ENCODE measurements at regions not wholly inside any gene's neighbourhood (a gene's known extent, or its start where the extent isn't known, plus 50 kb on each side); places are given as distances from the start of the nearest gene placed in this dataset.

DNA sequence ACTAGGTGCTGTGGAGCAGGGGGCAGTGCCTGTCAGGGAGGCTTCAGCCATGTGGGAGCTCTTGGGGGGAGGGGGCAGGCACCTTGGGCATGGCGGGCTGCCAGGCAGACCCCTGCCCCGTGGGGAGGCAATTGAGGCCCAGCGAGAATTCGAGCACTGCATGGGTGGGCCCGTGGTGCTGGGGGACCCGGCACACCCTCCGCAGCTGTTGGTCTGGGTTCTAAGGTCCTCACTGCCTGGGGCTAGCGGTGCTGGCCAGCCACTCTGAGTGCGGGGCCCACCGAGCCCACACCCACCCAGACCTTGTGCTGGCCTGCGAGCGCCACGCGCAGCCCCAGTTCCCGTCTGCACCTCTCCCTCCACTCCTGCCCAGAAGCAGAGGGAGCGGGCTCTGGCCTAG, 835.5 kb upstream of the CNTN5 start:
- TF ChIP-seq ZNF121 (CRISPR knock-in tag; conservative IDR thresholded peaks at IDR 0.05) (no peak), CTBP1 (IDR thresholded peaks at IDR 0.05; ENCODE audit: borderline replicate concordance) (no peak), EZH2 (IDR thresholded peaks at IDR 0.05; ENCODE audit: borderline replicate concordance, low read depth, low read length) (no peak), SP1 (CRISPR knock-in tag; IDR thresholded peaks at IDR 0.05) (no peak), ELF4 (CRISPR knock-in tag; IDR thresholded peaks at IDR 0.05) (no peak)
- TF ChIP-seq, protein P1, sequence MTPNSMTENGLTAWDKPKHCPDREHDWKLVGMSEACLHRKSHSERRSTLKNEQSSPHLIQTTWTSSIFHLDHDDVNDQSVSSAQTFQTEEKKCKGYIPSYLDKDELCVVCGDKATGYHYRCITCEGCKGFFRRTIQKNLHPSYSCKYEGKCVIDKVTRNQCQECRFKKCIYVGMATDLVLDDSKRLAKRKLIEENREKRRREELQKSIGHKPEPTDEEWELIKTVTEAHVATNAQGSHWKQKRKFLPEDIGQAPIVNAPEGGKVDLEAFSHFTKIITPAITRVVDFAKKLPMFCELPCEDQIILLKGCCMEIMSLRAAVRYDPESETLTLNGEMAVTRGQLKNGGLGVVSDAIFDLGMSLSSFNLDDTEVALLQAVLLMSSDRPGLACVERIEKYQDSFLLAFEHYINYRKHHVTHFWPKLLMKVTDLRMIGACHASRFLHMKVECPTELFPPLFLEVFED (CRISPR knock-in tag; conservative IDR thresholded peaks at IDR 0.05): no peak
- TF ChIP-seq, protein P2, sequence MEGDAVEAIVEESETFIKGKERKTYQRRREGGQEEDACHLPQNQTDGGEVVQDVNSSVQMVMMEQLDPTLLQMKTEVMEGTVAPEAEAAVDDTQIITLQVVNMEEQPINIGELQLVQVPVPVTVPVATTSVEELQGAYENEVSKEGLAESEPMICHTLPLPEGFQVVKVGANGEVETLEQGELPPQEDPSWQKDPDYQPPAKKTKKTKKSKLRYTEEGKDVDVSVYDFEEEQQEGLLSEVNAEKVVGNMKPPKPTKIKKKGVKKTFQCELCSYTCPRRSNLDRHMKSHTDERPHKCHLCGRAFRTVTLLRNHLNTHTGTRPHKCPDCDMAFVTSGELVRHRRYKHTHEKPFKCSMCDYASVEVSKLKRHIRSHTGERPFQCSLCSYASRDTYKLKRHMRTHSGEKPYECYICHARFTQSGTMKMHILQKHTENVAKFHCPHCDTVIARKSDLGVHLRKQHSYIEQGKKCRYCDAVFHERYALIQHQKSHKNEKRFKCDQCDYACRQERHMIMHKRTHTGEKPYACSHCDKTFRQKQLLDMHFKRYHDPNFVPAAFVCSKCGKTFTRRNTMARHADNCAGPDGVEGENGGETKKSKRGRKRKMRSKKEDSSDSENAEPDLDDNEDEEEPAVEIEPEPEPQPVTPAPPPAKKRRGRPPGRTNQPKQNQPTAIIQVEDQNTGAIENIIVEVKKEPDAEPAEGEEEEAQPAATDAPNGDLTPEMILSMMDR (IDR thresholded peaks at IDR 0.05 in 2 of 3, conservative IDR thresholded peaks at IDR 0.05 in 1 of 3; ENCODE audit: insufficient read depth in 2 of 3, low read depth in 1 of 3, low read length in 3 of 3): no peak
- TF ChIP-seq, protein P3, sequence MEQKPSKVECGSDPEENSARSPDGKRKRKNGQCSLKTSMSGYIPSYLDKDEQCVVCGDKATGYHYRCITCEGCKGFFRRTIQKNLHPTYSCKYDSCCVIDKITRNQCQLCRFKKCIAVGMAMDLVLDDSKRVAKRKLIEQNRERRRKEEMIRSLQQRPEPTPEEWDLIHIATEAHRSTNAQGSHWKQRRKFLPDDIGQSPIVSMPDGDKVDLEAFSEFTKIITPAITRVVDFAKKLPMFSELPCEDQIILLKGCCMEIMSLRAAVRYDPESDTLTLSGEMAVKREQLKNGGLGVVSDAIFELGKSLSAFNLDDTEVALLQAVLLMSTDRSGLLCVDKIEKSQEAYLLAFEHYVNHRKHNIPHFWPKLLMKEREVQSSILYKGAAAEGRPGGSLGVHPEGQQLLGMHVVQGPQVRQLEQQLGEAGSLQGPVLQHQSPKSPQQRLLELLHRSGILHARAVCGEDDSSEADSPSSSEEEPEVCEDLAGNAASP (IDR thresholded peaks at IDR 0.05): no peak
- TF ChIP-seq, protein P4, sequence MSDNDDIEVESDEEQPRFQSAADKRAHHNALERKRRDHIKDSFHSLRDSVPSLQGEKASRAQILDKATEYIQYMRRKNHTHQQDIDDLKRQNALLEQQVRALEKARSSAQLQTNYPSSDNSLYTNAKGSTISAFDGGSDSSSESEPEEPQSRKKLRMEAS (CRISPR knock-in tag; IDR thresholded peaks at IDR 0.05): no peak

Measured in K562 (cell line).